Spleen (tissue), 11 donors: ENCODE measurements at regions not wholly inside any gene's neighbourhood (a gene's known extent, or its start where the extent isn't known, plus 50 kb on each side); places are given as distances from the start of the nearest gene placed in this dataset.

ENCODE experiments used
- DNase-seq: peaks from one replicate; pipeline ENCODE4 v3.0.0-alpha.2; 2020
- H3K27ac ChIP-seq, 8 donors: fragments of 200-600 bp; sonication (generic) in 7 of 8; 1 replicate in 4 of 8; 2 replicates in 4 of 8; pipeline versions ENCODE4 v1.5.0 to v1.8.0; 2016 to 2021; ENCODE audit warnings: inconsistent platforms in 4 of 8, mild to moderate bottlenecking in 4 of 8, moderate library complexity in 1 of 8
- H3K27me3 ChIP-seq, 7 donors: fragments of 200-600 bp; sonication (generic) in 6 of 7; replicated peaks in 1 of 7; 1 replicate in 4 of 7; 2 replicates in 3 of 7; pipeline versions ENCODE4 v1.5.0 to v1.8.0; 2016 to 2021; ENCODE audit warnings: inconsistent platforms in 3 of 7, mild to moderate bottlenecking in 1 of 7
- H3K36me3 ChIP-seq, 6 donors: fragments of 200-600 bp; sonication (generic) in 5 of 6; 1 replicate in 4 of 6; 2 replicates in 2 of 6; pipeline versions ENCODE4 v1.5.0 to v1.8.0; 2016 to 2021; ENCODE audit warnings: inconsistent platforms in 2 of 6
- H3K4me1 ChIP-seq, 6 donors: fragments of 200-600 bp; sonication (generic) in 5 of 6; 1 replicate in 3 of 6; 2 replicates in 3 of 6; pipeline versions ENCODE4 v1.5.0 to v1.8.0; 2016 to 2021; ENCODE audit warnings: inconsistent platforms in 3 of 6
- H3K4me3 ChIP-seq, 8 donors: fragments of 200-600 bp; sonication (generic) in 7 of 8; 1 replicate in 4 of 8; 2 replicates in 4 of 8; pipeline versions ENCODE4 v1.5.0 to v1.8.0; 2016 to 2021; ENCODE audit warnings: inconsistent platforms in 4 of 8, mild to moderate bottlenecking in 4 of 8, moderate library complexity in 2 of 8
- H3K9me3 ChIP-seq, 8 donors: fragments of 200-600 bp; sonication (generic) in 7 of 8; 1 replicate in 4 of 8; 2 replicates in 4 of 8; pipeline versions ENCODE4 v1.5.0 to v1.8.0; 2016 to 2021; ENCODE audit warnings: inconsistent platforms in 4 of 8
- POLR2A ChIP-seq, 3 donors: fragments of 450-650 bp; IDR thresholded peaks; one replicate each; pipeline ENCODE4 v1.5.1; 2017; ENCODE audit warnings: antibody characterized with exemption in 3 of 3, mild to moderate bottlenecking in 1 of 3
- POLR2AphosphoS5 ChIP-seq, 3 donors: sonication (generic); formaldehyde crosslinking; IDR thresholded peaks; one replicate each; pipeline ENCODE4 v1.5.1; 2017; ENCODE audit warnings: antibody characterized with exemption in 3 of 3
- WGBS, 5 donors: extraction: QIAGEN DNeasy Blood & Tissue Kit in 3 of 5; methylation state at CpG; one replicate each; pipeline versions ENCODE4 v1.1.5 to v1.1.7; 2013 to 2018; 5-methylcytosine and 5-hydroxymethylcytosine counted together
- intact Hi-C: fragments of 100-400 bp; cut with DNase I; formaldehyde crosslinking; loops from one replicate; pipeline ENCODE4 v1.15.0; 2023; ENCODE audit warnings: low total_unique reads
- TF ChIP-seq, protein P1 (sequence below), 11 experiments: fragments of 200-600 bp in 7 of 11; fragments of 450-650 bp in 4 of 11; sonication (generic) in 4 of 11; IDR thresholded peaks in 8 of 11; conservative IDR thresholded peaks in 3 of 11; 1 replicate in 7 of 11; 2 replicates in 4 of 11; pipeline versions ENCODE4 v1.4.0 to v1.8.0; 2016 to 2021; ENCODE audit warnings: antibody characterized with exemption in 11 of 11, inconsistent platforms in 4 of 11, mild to moderate bottlenecking in 1 of 11
- donor health status: healthy with polysubstance abuse.
- donor health status: DM: no; HTN: no; CAD: no; lungs with moderate emphysema.
- donor health status: DM: no; HTN: no; CAD: no.
- donor health status: Bipolar disorder and iron deficiency.
- donor health status: healthy.
- donor health status: DM: no; HTN: no; CAD: no.
- donor health status: DM: yes; HTN: yes; CAD: no.

DNA sequence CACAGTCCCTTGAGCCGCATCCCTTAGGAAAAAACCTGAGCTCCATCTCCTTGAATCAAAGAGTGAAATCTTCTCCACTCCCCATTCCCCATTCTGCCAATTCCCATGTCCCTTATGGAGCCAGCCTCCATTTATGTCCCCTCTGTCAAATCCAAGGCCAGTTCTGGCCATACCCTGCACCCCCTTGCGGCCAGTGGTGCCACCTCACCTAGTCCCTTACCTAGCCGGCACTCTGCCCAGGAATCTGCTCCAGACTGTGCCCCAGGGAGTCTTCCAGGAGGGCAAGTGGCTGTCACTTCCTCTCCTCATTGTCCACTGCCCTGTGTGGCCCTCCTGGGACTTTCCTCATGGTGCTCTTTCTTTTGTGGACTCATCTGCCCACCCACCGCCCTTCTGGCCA lies 195.4 kb upstream of the RMP24 start:
- WGBS, 5 donors: 70 to 89% (median 82%) methylated on average over 4 of the region's 4 CpGs
- Histone ChIP-seq H3K27ac (no peak overlapping the region), H3K27me3 (peaks cover 0 to 34% (median 0%) of the 10 kb centered on the region in 7 donors), H3K4me3 (no peak overlapping the region), H3K36me3 (no peaks in the 10 kb centered on the region), H3K9me3 (no peaks in the 10 kb centered on the region), H3K4me1 (no peaks in the 10 kb centered on the region)
- intact Hi-C loops: no loop called here
- no peak for TF ChIP-seq POLR2A (IDR thresholded peaks at IDR 0.05)
- TF ChIP-seq, protein P1, sequence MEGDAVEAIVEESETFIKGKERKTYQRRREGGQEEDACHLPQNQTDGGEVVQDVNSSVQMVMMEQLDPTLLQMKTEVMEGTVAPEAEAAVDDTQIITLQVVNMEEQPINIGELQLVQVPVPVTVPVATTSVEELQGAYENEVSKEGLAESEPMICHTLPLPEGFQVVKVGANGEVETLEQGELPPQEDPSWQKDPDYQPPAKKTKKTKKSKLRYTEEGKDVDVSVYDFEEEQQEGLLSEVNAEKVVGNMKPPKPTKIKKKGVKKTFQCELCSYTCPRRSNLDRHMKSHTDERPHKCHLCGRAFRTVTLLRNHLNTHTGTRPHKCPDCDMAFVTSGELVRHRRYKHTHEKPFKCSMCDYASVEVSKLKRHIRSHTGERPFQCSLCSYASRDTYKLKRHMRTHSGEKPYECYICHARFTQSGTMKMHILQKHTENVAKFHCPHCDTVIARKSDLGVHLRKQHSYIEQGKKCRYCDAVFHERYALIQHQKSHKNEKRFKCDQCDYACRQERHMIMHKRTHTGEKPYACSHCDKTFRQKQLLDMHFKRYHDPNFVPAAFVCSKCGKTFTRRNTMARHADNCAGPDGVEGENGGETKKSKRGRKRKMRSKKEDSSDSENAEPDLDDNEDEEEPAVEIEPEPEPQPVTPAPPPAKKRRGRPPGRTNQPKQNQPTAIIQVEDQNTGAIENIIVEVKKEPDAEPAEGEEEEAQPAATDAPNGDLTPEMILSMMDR (IDR thresholded peaks at IDR 0.05 in 8 of 11, conservative IDR thresholded peaks at IDR 0.05 in 3 of 11): no peak
- DNase-seq: no peak

DNA sequence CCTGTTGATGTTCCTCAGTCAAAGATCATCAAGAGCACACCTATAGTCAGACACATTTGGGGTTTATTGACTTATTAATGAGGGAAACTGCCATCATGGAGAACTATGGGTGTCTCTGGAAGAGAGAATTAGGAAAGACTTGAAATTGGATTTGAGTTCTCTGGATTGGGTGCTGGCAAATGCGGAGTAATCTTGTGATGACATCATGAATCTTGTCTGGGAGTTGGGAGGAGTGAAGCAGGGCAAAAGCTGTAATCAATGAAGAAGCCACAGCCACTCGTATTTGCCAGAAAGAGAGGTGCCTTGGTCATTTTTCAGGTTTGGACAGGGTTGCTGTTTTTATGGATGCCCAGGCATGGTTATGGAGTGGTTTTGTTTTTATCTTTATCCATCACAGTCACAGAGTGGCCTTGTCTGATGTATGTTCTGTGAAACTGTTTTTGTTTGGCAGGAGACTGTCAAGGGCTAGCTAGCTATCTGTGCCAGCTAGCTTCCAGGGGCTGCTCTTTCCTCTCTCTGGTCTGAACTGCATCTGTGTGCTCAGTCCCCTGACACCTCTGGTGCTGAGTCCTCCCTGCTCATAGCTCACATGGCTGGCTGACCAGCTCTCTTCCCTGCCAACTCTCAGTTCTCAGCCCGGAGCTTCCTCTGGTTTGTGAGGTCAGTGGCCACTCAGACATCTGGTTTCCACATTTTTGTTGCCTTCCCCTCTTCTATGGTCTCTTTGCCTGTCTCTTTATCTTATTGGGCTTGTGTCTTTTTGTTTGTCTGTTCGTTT lies 193.4 kb upstream of the RMP24 start:
- DNase-seq: no peak
- TF ChIP-seq, protein P1 (IDR thresholded peaks at IDR 0.05 in 8 of 11, conservative IDR thresholded peaks at IDR 0.05 in 3 of 11): no peak
- no peak for TF ChIP-seq POLR2A (IDR thresholded peaks at IDR 0.05)
- no peak for TF ChIP-seq POLR2AphosphoS5 (IDR thresholded peaks at IDR 0.05)
- WGBS, 5 donors: 54 to 68% (median 62%) methylated on average over 4 of the region's 4 CpGs
- Histone ChIP-seq H3K36me3 (no peaks in the 10 kb centered on the region), H3K9me3 (no peaks in the 10 kb centered on the region), H3K4me3 (no peak overlapping the region), H3K27me3 (peaks cover 0 to 34% (median 0%) of the 10 kb centered on the region in 7 donors), H3K27ac (no peak overlapping the region), H3K4me1 (no peaks in the 10 kb centered on the region)
- intact Hi-C loops: no loop called here

DNA sequence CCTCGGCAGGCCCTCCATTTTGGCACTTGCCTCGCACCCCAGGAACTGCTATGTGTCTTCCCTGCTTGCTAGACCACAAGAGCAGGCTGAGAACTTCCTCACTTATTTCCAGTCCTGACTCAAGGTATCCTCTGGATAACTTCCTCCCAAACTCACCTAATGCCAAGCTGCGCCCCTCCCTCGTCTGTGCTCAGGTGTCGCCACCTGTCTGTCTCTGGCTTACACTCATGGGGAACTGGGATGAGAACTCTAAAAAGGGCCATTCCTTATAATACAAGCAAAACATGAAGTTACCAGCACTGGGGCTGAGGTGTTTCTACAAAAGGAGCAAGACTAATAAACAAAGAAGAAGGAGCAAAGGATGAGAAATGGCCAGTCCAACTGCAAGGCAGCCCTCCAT lies 191.5 kb upstream of the RMP24 start:
- TF ChIP-seq POLR2AphosphoS5 (IDR thresholded peaks at IDR 0.05): no peak
- TF ChIP-seq, protein P1 (IDR thresholded peaks at IDR 0.05 in 8 of 11, conservative IDR thresholded peaks at IDR 0.05 in 3 of 11): no peak
- no peak for TF ChIP-seq POLR2A (IDR thresholded peaks at IDR 0.05)
- Histone ChIP-seq H3K9me3 (no peaks in the 10 kb centered on the region), H3K27me3 (peaks cover 0 to 34% (median 0%) of the 10 kb centered on the region in 7 donors), H3K36me3 (no peaks in the 10 kb centered on the region), H3K4me3 (no peak overlapping the region), H3K4me1 (no peaks in the 10 kb centered on the region), H3K27ac (no peak overlapping the region)
- DNase-seq: no peak
- intact Hi-C loops: no loop called here
- WGBS, 5 donors: 80 to 88% (median 86%) methylated on average over 5 of the region's 5 CpGs

DNA sequence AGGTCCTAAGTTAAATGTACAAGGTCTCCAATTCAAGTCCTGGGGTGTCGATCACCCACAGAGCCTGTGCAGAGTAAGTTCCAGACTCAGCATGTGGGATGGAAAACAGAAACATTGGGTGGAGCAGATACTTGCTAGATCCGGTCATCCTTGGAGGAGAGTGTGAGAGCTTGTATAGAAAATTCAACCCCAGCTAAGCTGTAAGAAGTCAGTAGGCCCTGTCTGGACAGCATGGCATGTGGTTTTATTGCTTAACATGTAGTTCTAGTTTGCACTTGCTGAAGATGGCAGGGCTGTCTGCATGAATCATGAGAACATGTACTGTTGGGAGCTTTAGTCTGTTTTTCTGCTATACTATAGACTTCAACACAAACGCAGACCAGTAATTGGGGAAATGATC lies 189.6 kb upstream of the RMP24 start:
- no peak for TF ChIP-seq POLR2AphosphoS5 (IDR thresholded peaks at IDR 0.05)
- TF ChIP-seq, protein P1 (IDR thresholded peaks at IDR 0.05 in 8 of 11, conservative IDR thresholded peaks at IDR 0.05 in 3 of 11): no peak
- TF ChIP-seq POLR2A (IDR thresholded peaks at IDR 0.05): no peak
- Histone ChIP-seq H3K36me3 (no peaks in the 10 kb centered on the region), H3K9me3 (no peaks in the 10 kb centered on the region), H3K4me3 (no peak overlapping the region), H3K4me1 (no peaks in the 10 kb centered on the region), H3K27me3 (peaks cover 0 to 26% (median 0%) of the 10 kb centered on the region in 7 donors), H3K27ac (no peak overlapping the region)
- 83 to 93% (median 91%) methylated on average over 3 of the region's 3 CpGs for WGBS, 5 donors
- intact Hi-C loops: no loop called here
- DNase-seq: no peak
